B cell (primary cell): ENCODE measurements at regions not wholly inside any gene's neighbourhood (a gene's known extent, or its start where the extent isn't known, plus 50 kb on each side); places are given as distances from the start of the nearest gene placed in this dataset.

ENCODE experiments used
- CTCF ChIP-seq: fragments of 200-600 bp; IDR thresholded peaks from one replicate; pipeline ENCODE4 v1.8.0; 2022; ENCODE audit warnings: antibody characterized with exemption, mild to moderate bottlenecking
- EZH2 ChIP-seq: IDR thresholded peaks from 2 replicates; pipeline ENCODE4 v1.6.1; 2012; ENCODE audit warnings: borderline replicate concordance, low read depth, mild to moderate bottlenecking, moderate library complexity, low read length; ENCODE audit not compliant: insufficient read depth, poor library complexity, severe bottlenecking

DNA sequence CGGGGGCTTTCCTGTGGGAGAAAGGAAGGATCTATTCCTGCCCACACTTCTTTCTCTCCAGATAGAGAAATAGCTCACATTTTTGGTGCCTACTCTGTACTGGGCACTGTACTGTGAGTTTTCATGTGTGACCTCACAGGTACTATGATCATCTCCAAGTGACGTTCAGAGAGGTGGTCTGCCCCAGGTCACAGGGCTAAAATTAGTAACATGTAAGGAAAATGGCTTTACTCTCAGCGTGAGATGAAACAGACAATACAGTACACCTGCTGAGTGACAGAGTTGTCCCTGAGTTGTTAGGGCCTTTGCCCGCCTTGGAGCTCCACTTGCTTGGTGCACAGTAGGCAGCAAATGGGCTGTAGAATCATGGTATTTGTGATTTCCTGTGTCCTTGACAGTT, 306.1 kb upstream of the DMRT1 start:
- no peak for TF ChIP-seq CTCF
- TF ChIP-seq EZH2: no peak
